DOHH2 (cell line): ENCODE measurements at regions not wholly inside any gene's neighbourhood (a gene's known extent, or its start where the extent isn't known, plus 50 kb on each side); places are given as distances from the start of the nearest gene placed in this dataset.

Source experiments
- CTCF ChIP-seq: fragments of 200-600 bp; sonication (generic); IDR thresholded peaks from one replicate; pipeline ENCODE4 v1.5.1; 2014; ENCODE audit warnings: antibody characterized with exemption, mild to moderate bottlenecking, low read depth, low read length; ENCODE audit not compliant: poor library complexity, severe bottlenecking
- EZH2phosphoT487 ChIP-seq: fragments of 200-600 bp; sonication (generic); IDR thresholded peaks from 2 replicates; pipeline ENCODE4 v1.6.1; 2017; ENCODE audit warnings: borderline replicate concordance, mild to moderate bottlenecking, antibody characterized with exemption, low read length, moderate library complexity, mixed read lengths

GRCh38 chr12:42729535-42729900 lies 140.0 kb upstream of the PRICKLE1 start:
- TF ChIP-seq CTCF (no peak), EZH2phosphoT487 (no peak)
